A204.1 (cell line): ENCODE measurements at regions not wholly inside any gene's neighbourhood (a gene's known extent, or its start where the extent isn't known, plus 50 kb on each side); places are given as distances from the start of the nearest gene placed in this dataset.
A peak's percentile ranks its signal among the peaks of the same experiment; 100 is the strongest.

ENCODE experiments used
- FAIRE-seq: peaks from 2 replicates; lab custom pipeline; 2012; peaks lifted over from hg19 to GRCh38; lab: Jason Lieb, UNC

DNA sequence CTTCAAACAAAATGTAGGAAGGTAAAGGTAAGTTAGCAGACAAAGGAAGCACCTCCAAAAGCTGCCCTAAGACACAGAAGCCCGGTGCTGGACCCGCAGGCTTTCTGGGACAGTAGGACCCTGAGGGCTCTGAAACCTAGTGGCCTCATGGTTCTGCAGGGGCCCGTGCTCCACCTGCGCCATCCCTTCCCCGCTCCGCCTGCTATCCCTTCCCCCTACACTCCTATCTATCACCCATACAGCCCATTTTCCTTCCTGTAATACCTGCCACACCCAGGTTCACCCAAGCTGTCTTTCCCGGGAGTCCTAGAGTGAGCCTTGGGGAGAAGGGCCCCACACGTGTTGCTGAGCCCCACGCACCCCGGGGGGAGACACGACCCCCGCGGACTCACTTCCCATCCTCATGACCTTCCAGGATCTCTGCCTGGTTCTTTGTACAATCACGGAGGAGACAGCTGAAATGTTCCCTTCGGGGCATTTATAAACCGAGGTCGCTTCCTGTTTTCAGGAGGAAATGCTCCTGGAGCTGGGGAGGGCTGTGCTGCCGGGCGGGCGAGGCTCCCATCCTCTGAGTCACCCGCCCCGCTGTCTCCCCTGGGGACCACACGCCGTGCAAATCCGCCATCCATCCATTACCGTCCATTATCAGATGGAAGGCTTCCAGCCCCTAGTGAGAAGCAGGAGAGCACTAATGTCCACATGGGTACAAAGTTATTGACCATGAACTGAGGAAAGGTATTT is 251.7 kb upstream of the PITRM1 start:
- peak; percentile 91 for FAIRE-seq

DNA sequence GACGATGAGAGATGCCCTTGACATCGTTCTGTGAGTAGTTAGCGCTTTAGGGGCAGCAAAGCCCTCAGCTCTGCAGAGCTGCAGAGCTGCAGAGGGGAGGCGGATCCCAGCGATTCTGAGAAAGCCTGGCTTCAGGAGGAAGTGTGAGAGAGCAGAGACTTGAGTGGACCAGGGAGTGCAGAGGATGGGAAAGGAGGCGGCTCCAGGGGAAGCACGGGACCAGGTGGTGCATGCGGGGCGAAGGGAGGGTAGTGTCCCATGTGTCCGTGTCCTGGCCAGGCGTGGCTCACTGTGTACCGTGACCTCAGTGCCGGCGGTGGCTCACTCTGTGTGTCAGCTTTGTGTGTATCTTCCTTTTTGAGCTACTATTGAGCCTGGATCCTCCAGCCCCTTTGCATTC is 250.8 kb upstream of the PITRM1 start:
- no peak for FAIRE-seq

DNA sequence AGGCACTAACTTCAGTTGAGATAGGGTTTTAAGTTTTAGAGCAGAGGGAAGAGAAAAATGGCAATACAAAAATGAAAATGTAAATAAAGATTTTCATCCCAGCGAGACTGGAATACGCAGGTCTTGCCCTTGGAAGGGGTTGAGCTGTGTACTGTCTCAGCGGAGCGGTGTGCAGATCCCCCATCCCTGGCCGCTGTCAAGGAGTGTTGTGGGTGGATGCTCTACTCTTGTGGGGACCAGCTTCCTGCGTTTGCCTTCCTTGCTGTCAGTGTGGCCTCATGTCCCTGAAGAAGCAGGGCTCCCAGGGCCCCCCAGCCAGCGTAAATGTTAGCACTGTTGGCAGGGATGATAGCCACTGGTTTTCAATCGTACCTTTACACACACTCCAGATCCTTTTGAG is 249.7 kb upstream of the PITRM1 start:
- no peak for FAIRE-seq

DNA sequence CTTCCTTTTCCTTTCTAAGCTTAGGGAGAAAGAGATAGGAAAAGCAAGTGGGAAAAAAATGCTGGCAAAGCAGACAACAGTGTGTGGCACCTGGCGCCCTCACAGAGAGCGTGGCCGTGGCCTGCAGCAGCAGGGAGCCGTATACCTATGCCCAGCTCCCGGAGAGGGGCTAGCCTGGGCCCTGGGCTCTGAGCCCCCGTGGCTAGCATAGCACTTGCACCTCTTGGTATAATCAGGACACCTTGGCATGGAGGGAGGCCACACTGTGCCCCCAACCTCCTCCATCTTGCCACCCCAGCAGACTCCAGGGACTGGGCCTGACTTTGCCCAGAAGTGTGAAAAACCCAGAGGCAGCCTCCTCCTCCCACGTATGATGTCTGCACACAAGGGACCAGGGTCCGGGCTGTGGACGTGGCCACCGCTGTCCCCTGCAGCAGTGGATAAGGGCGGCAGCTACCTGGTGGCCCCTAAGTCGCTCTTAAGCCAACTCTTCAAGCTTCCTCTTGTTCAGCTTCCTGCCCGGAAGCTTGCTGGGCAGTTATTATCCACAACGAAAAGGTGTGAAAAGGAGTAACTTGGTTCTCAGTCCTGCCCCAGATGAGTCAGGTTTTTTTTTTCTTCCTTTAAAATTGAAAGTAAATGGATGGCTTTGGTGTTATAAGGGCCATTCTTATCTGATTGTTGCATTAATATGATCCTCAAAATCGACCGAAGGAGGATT is 249.1 kb upstream of the PITRM1 start:
- no peak for FAIRE-seq

DNA sequence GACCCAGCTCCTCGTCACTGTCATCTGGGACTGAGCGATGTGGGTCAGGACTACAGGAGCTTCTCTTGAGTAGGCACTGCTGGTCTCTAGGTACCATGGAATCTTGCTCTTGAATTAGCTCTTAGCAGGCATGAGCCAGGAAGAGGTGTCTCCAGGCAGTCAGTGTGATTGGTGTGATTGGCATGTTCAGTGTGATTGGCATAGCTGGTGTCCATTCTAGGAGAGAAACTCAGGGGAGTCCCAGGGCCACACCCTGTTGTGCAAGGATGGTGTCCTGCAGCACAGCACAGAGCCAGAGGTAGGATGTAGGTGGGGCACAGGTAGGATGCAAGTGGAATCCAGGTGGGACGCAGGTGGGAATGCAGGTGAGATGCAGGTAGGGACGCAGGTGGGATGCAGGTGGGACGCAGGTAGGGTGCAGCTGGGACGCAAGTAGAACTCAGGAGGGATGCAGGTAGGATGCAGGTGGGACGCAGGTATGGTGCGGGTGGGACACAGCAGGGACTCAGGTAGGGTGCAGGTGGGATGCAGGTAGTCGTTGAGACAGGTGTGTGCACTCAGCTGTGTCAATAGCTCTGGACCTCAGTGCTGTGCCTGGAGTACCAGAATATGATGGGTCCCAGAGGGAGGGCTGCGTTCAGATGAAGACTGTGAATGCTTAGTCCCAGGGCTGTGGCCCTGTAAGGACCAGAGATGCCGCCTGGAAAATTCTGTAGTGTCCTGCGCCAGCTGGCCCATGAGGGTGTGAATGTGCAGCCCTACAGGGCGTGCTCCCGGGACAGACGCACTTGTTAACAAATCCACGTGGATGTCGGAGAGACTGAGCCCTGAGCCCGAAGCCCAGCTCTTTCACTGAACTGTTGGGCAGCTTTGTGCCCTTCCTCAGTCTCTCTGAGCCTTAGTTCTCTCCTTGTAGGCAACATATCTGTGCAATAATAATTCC is 248.2 kb upstream of the PITRM1 start:
- FAIRE-seq: no peak

DNA sequence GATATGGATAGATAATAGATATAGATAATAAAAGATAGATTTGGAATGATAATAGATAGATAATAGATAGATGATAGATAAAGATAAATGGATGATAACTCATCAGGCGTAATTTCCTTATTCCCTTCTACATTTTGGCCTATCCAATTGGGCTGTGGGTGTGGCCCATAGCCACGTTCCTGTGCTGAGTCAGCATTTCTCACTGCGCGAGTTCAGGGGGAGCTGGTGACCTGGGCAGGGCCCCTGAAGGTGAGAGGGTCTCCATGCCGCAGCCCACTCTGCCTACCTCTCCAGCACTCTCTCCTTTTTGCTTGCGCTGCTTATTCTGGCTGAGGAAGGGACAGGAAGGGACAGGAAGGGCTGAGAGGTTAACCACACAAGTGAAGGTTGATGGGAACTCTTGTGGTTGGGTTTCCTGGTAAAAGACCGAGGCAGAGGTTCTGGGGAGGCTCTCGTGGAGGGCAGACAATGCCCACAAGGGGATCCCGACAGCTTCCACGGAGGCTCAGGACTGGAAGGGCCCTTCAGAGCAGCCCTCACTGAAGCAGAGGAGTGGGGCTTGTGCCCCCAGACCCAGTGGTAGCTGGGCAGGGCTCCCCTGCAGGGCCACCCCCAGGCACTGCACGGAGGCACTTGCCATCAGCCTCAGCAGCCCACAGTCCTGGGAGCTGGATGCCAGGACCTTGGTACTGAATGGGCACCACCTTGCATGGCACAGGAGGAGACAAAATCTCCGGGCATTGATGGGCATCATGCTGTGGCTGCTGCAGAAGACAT is 247.3 kb upstream of the PITRM1 start:
- FAIRE-seq: no peak

DNA sequence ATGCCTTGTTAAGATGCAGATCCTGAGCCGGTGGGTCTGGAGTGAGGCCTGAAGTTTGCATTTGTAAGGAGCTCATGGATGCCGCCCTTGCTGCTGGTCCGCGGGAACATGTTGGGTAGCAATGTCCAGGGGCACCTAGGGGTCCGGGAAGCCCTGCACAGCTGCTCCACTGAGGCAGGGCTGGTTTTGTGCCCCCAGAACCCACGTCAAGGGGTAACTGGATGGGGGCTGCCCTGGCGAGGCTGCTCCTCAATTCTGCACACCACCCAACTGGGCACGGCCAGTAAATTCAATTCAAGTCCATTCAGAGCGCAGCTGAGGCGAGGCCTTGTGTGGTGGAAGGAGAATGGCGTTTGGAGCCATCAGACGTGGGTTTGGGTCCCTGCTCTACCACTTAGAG is 246.3 kb upstream of the PITRM1 start:
- no peak for FAIRE-seq

DNA sequence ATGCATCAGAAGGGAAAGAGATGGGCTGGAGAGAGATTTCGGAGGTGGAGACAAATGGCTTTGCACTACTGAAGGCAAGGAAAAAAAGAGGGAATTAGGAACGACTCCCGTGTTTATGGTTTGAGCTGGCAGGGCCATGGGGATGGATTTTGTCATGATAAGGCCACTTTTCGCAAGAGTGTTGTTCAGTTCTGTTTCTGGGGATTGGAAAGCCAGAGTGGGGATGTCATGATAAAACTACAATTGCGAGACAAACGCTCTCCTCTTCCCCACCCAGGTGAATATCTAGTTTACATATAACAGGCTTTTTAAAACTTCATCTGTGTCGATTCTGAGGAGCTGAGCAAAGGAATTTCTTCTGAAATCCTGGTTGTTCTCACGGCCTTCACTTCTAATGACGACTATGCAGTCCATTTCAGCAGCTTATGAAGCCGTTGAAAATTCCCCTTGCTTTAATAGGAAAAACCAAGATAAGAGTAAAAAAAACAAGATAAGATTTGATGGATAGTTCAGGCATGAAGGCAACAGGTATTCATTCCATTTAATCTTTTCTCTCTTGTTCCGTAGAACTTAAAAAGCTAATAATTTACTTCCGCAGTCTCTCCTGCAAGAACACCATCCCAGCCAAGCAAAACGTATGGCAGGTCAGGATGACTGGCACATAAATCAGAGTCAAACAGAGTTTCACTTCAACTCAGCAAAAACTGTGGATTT is 245.6 kb upstream of the PITRM1 start:
- no peak for FAIRE-seq

DNA sequence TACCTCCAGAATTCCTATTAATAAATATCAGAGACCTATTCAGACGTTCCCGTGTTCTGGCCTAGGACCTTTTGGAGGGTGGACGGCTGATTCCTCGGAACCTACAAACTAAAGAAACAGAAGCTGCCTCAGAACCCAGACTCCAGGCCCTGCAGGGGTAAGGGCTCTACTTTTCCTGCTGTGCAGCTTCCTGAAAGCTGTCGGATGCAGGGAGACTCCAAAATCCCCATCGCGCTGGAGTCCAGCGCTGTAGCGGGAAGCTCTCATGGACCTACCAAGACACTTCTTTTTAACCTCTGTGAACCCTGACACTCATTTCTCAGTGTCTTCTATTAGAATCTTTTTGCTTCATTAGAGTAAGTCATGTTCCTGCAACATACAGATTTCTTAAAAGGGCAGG is 244.5 kb upstream of the PITRM1 start:
- no peak for FAIRE-seq

DNA sequence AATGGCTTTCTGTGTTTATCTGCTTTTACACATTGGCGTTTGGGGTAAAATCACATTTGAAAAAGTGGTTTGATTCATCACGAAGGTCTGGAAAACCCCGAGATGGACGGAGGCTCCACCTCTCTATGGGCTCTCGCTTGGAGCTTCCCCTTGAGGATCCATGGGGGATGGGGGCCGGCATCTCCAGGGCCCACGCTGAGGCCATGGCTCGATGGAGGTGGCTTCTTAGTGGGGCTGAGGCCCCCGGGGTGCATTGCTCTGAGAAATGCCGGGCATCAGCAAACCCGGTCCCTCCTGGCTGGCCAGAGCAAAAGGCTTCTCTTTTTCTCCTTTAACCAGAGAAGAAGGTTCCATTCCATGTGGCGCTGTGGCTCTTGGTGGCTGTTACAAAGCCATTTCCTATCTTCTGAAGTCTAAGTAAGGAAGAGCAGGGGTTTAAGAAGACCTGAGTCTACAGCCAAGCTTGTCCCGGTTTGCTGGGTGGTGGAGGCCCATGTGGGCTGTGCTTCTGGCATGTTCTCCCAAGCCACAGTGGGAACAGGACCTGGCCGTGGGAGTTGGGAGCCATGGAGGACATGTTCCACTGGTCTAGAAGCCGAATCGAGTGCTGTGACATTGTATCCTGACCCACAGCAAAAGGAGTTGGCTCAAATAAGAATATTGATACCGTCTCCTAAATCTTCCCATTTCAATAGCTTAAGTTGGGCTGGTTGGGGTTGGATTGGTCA is 243.5 kb upstream of the PITRM1 start:
- no peak for FAIRE-seq

DNA sequence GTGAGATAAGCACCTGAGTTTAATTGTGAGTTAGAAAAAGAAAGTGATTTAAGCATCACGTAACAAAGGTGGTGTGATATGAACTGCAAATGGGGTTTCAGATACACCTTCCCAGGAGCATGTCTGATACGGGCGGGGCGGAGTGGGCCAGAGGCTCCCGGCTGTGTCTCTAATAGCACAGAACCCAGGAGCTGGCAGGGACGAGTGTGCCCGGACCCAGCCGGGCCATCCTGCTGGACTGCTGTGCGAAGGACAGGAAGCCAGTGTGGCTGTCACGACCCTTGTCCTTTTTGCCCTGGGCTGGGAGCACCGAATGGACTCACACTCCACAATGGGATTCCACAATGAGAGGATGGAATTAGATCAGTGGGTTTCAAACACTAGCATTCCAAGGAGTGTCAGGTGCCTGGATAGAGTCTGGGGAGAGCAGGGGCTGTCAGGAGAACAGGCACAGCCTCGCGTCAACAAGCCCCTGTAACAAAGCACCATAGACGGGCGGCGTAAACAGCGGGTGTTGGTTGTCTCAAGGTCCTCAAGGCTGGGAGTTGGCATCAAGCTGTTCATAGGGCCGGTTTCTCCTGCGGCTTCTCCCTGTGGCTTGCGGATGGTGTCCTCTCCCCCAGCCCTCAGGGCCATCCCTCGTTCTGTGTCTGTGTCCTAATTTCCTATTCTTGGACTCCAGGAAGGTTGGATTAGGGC is 242.6 kb upstream of the PITRM1 start:
- FAIRE-seq: no peak

DNA sequence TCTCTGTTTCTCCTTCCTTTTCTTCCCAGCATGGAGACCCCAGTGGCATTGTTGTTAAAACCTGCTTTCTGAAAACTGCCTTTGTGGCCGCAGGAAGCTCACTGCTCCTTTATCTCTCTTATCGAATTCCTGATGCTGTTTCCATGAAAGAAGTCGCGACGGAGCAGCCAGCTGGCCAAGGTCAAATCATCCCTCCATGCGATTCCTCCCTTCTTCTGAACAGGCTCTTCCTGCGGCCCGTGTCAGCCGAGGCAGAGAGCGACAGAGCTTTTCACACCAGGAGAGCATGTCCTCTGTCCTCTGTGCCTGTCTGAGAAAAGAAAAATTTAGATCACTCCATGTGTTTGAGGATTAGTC is 242.1 kb upstream of the PITRM1 start:
- FAIRE-seq: no peak

DNA sequence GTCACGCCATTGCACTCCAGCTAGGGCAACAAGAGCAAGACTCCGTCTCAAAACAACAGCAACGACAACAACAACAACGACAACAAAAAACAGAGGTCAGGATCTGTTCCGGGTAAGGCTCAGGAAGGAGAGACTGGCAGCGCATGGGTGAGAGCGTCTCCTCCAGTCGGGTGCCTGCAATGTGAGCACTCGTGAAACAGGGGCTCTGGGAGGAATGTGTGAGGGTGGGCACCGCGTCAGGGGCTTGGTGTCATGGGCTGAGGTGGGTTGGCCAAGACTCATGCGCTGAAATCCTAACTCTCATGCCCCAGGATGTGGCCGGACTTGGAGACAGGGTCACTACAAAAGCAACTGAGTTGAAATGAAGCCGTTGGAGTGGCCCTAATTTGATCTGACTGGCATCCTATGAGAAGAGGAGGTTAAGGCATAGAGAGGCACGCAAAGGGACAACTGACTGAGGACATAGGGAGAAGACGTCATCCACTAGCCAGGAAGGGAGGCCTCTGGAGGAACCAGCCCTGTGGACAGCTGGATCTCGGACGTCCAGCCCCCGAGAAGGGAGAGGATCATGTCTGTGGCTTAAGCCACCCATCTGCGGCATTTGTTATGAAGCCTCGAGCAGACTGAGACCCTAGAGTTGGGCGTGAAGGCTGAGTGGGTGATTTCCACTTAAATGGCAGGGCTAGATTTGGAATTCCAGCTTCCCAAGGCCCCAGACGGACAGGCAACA is 241.5 kb upstream of the PITRM1 start:
- FAIRE-seq: no peak

DNA sequence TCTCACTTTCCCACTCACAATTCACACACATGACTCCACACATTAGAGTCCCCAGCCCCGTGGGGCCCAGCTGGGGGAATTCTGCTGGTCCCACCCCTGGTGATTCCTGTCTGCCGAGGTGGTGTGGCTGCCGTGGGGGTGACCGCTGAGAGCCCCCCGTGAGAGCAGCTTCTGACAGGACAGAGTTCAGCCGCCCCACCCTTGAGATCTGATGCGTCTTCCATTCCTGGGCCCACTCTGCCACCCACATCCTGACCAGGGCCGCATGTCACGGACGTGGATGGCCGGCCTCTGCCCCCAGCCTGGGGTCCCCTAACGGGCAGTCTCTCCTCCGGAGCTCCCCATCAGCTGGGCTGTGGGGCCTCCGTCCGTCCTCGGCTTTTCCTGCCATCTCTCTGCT is 240.1 kb upstream of the PITRM1 start:
- FAIRE-seq: no peak

DNA sequence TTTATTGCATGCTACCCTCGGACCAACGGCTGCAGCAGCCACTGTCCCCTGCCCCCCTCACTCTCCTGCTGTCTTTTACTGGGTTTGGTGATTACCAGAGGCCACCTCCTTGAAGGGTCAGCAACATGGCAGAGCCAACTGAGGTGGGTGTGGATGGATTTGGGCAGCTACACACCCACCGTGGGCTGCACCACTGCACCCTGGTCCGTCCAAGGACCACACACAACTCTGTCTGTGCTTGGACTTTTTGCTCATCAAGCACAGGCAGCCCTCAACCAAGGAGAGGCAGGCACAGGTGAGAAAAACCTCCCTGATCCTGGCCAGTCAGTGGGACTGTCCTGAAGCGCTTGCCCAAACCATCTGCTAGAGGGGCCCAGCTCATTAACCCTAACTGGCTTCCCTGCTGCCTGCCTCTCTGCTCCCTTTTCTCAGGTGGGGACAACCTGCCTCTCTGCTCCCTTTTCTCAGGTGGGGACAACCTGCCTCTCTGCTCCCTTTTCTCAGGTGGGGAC is 239.5 kb upstream of the PITRM1 start:
- no peak for FAIRE-seq

DNA sequence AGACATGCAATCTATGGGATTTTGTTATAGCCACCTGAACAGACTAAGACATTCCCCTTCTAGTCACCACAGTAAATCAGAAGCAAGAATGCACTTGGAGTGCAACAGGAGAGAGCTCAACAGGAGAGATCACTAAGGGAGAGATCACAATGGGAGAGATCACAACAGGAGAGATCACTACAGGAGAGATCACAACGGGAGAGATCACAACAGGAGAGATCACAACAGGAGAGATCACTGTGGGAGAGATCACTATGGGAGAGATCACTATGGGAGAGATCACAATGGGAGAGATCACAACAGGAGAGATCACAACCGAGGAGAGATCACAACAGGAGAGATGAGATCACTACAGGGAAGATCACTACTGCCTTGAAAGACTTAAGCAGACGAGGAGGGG is 238.5 kb upstream of the PITRM1 start:
- FAIRE-seq: no peak

DNA sequence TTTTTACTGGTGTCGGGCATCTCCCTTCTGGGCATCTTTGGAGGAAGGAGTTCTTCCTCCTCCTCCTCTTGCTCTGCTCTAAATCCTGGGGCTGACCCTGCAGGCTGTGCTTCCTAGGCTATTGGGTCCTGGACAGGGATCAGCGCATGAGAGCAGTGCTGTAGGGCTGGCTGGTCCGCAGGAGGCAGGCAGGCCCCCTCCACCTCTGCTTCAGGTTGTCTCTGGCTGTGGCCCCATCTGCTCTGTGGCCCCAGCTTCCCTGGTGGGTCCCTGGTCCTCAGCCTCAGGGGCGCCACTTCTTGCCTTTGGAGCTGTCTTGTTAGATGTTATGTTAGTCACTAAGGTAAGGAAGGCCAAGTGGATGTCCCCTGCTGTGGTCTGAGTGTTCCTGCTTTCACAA is 237.3 kb upstream of the PITRM1 start:
- no peak for FAIRE-seq

DNA sequence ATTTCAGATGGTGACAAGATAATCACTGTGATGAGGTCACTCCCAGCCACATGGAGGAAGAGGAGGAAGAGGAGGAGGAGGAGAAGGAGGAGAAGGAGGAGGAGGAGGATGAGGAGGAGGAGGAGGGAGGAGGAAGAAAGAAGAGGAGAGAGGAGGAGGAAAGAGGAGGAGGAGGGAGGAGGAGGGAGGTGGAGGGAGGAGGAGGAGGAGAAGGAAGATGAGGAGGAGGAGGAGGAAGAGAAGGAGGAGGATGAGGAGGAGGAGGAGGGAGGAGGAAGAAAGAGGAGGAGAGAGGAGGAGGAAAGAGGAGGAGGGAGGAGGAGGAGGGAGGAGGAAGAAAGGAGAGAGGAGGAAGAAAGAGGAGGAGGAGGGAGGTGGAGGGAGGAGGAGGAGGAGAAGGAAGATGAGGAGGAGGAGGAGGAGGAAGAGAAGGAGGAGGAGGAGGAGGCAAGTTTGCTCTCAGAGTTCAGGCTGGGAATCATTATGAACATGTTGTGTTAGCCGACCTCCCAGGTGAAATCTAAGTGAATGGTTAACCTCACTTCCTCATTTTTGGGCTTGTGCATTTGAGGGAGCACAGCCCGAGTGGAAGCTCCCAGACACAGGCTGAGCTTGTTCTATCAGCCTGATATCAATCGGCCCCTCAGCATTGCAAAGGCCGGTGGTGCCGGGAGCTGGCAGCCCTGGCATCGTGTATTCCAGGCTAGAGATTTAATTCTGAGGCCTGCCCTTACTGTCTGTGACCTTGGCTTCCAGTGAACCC is 236.2 kb upstream of the PITRM1 start:
- FAIRE-seq: no peak

DNA sequence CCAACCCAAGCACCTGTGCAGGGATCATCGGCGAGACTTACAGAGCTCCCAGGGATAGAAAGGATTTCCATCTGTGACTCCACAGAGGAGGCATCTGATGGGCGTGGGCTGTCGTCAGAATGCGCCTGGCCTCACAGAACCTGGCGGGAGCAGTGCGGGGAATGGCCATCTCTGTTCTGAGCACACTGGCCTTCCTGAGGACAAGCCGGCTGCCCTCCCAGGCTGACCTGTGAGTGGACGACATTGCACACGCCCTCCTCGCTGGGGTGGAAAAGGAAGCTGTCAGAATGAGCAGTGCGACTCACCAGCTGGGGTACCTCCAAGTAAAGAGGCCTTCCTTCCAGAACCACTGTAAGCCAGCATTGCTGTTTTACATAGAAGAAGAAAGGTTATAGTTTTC is 234.6 kb upstream of the PITRM1 start:
- FAIRE-seq: no peak
